ENCODE measurements at regions not wholly inside any gene's neighbourhood (a gene's known extent, or its start where the extent isn't known, plus 50 kb on each side); places are given as distances from the start of the nearest gene placed in this dataset.
"Not testable (repeated sequence)": the region's sequence is repeated elsewhere in the genome, so short reads cannot be mapped to it uniquely, and the experiment has no call there.

DNA sequence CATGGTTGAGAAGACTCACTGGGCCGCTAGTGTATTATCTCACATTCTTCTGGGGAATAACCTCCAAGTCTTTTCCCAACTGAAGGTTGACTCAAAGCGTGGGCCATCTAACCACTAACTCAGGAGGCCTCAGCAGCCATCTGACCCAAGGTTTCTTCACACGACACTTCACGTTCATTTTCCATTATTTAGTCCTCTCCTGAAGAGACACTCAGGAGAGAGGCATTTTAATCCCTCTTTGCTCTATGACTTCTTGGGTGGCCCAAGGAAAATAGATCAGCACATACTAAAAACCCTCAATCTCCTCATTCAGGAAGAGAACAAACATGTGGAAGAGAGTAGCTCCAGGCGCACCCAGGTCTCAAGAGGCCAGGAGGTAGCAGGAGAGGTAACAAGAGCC is 252.8 kb upstream of the FOXF1 start:
- no peak for DNase-seq (ENCODE audit: low read depth in 2 of 2)

DNA sequence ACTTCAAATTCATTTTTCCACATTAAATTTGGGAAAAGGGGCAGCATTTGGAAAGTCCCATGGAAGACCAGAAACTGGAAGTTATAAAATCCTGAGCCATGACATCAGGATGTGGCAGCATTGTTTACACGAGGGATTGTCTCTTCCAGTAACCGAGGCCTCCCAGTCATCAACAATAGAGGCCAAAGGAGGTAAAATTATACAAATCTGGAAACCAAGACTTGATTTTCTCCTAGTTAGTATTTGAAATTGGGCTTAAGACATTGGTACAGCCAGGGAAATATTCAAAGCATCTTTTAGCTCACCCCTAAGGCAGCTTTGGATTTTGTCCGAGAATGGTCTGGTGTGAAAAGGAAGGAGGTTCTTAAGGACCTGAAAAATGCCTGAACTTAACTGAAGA is 251.6 kb upstream of the FOXF1 start:
- no peak for DNase-seq (ENCODE audit: low read depth in 2 of 2)

DNA sequence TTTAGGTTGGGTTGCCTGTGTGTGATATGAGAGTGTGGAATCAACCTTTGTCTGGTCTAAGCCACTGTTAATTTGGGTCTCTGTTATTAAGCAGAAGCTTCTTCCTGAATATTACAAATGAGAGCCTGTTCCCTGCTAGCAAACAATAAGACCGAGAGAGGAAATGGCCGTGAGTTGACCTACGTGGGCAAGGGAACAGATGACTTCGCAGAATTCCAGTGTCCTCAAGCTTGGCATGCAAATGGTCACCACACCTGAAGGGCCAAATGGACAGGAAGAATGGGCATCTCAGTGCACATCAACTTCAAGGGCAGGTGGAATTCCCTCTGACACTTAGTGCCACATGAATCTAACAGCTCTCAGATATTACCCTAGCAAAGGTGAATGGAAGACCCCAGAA is 250.8 kb upstream of the FOXF1 start:
- DNase-seq (ENCODE audit: low read depth in 2 of 2), result no peak

DNA sequence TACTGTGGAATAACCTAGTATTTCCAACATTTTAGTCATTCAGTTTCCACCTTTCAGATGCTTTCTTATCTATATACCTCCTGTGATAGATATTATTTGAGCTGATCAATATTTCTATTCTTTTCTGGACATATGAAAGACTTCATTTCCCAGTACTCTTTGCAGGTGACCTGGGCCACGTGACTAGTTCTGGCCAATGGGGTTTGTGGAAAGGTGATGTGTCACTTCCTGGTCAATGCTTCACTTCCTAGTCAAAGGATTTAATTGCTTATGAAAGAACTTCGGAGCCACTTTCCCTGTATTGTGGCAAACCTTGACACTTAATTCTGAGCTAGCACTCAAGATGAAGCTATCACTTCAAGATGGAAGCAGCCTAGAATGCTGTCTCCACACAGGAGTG is 248.9 kb upstream of the FOXF1 start:
- no peak for DNase-seq (ENCODE audit: low read depth in 2 of 2)

DNA sequence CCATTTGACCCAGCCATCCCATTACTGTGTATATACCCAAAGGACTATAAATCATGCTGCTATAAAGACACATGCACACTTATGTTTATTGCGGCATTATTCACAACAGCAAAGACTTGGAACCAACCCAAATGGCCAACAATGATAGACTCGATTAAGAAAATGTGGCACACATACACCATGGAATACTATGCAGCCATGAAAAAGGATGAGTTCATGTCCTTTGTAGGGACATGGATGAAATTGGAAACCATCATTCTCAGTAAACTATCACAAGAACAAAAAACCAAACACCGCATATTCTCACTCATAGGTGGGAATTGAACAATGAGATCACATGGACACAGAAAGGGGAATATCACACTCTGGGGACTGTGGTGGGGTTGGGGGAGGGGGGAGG is 242.7 kb upstream of the FOXF1 start:
- DNase-seq (ENCODE audit: low read depth in 2 of 2), result not testable (repeated sequence)

DNA sequence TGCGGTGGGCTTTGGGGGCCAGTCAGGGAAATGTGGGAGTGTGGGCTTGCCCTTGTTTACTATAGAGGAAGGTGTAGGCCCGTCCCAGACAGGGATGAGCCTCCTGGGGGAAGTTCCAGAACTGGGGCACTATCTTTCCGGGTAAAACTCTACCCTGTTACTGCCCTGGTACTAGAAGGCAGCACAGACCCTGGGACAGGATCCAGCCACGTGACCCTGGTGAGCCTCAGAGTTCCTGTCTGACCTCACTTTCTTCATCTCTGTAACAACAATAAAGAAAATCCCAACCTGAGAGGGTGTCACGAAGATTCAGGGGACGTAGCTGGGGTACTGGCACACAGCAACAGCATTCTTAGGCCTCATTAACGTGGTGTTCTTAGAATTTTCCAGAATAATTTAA is 239.6 kb upstream of the FOXF1 start:
- DNase-seq (ENCODE audit: low read depth in 2 of 2), result no peak

DNA sequence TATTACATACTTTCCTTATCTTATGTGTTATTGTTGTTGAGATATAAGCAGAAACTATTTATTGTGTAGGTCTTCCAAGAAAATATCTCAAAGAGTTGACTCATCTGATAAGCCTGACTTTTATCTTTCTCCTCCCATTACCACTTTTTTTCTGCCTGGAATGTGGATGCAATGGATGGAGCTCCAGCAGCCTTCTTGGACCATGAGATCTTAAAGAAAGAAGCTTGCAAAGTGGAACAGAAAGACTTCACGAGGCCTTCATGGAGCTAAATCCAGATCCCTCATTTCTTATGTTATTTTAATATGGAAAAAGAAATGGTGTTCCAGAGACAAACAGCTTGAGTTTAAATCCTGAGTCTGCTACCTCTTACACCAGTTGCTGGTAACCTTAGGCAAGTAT is 237.6 kb upstream of the FOXF1 start:
- DNase-seq (ENCODE audit: low read depth in 2 of 2), result no peak

DNA sequence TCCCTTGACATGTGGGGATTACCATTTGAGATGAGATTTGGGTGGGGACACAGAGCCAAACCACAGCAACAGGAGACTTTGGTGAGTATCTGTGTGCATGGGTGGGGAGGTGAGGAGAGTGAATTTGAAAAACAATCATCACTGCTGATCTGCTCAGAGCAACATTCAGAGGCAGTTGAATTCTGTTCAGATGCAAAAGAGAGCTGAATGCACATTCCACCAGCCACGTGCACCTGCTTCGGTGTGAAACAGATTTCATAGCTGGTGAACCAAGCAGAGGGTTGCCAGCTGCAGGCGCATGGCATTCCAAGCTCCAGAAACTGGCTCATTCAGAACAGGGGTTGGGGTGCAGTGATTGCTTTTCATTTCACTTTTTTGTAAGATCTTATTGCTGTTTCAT is 233.1 kb upstream of the FOXF1 start:
- no peak for DNase-seq (ENCODE audit: low read depth in 2 of 2)

DNA sequence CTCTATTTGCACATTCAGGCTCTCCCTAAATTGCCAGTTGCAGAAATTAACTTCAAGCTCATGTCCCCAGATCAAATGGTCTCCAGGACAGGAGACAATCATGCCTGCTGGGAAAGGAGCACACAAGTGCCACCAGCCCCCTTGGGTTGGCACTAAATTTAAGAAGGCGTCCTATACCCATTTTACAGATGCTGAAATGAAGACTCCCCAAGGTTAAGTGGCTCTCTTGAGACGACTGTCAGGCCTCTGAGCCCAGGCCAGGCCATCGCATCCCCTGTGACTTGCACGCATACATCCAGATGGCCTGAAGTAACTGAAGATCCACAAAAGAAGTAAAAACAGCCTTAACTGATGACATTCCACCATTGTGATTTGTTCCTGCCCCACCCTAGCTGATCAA is 232.5 kb upstream of the FOXF1 start:
- not testable (repeated sequence) for DNase-seq (ENCODE audit: low read depth in 2 of 2)

DNA sequence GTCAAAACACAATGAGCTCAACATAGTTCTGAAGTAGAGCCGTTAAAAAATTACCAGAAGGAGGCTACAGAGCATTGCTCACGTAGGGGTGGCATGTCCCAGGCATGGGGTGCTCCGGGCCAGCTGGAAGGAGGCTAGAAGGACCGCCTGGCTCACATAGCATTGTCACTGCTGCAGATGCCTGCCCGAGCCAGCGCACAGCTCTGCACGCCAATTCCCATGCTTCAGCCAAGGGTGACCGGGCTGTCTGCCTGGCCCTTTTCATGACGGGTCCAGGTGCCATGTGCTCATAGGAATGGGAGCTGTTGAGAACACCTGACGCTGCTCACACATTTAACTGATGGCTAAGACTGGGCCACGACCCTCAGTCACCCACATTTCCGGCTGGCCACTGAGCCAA is 228.9 kb upstream of the FOXF1 start:
- DNase-seq (ENCODE audit: low read depth in 2 of 2), result no peak

DNA sequence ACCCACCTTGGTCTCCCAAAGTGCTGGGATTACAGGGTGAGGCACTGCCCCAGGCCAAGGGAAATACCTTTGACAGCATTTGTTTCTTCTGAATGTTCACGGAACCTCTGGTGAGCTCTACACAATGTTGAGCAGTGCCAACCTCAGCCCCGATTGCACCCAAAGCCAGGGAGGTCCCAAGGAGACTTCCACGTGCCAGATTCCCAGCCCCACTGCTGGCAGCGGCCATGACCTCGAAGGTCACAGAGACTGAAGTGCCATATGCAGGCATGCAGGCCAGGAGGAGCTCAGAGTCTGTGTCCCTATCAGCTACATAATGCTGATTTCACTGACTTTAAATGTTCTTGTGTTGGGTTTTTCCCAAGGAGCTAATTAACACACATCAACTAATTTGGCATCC is 226.4 kb upstream of the FOXF1 start:
- no peak for DNase-seq (ENCODE audit: low read depth in 2 of 2)

DNA sequence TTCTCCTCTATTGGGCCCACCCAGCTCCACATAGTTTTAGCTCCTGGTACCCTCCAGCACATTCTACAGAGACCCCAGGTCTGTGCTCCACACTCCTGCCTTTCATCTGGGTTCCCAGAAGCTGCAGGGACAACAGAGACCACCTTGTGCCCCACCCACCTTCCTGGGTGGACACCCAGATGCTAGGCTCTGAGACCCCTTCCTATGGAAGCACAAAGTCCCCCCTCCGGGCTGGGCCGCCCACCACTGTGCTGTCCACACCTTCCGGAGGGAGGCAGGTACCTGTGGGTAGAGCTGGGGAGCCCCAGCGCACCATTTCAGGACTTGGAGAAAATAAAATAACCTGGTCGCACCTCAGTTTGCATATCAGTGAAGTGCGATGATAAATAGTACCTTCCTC is 224.9 kb upstream of the FOXF1 start:
- DNase-seq (ENCODE audit: low read depth in 2 of 2), result no peak

DNA sequence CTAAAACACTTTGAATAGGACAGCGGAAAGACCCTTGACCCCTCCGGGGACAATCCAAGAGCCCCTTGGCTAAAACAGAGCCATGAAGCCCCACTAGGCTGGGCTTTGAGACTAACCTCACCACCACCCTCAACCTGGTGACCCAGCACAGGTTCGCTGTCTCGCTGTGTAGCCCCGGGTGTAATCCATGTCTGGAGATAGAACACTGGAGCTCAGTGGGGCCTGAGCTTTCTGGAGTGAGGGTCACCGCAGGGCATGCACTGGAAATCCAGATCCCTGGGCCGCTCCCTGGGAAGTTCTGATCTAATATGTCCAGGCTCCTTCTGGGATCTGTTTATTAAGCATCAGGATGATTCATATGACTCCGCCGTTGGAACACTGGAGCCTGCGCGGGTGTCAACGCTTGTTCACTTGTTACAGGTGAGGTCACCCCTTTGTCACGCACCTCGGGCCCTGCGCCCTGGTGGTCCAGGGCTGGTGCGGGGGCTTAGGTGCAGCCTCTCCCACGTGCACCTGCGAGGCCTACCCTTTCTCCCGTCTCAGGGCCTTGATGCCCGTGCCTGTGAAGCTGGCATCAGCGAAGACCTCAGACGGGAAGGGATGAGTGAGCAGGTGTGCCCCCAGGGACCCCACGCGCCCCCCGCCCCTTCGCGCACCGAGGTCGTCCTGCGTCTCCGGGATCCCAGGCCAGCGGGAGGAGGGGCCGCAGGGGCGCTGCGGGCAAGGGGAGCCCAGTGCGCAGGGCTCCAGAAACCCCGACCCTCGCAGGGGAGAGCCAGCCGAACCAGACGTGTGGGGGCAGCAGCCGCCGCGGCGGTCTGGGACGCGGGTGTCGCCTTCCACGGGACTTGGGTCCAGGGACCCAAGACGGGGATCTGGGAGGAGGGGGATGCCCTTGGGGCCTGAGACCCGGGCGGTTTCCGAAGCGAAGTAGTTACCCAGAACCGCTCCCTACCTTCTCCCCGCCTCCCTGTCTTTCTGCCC is 224.1 kb upstream of the FOXF1 start:
- DNase-seq (ENCODE audit: low read depth in 2 of 2), result no peak

DNA sequence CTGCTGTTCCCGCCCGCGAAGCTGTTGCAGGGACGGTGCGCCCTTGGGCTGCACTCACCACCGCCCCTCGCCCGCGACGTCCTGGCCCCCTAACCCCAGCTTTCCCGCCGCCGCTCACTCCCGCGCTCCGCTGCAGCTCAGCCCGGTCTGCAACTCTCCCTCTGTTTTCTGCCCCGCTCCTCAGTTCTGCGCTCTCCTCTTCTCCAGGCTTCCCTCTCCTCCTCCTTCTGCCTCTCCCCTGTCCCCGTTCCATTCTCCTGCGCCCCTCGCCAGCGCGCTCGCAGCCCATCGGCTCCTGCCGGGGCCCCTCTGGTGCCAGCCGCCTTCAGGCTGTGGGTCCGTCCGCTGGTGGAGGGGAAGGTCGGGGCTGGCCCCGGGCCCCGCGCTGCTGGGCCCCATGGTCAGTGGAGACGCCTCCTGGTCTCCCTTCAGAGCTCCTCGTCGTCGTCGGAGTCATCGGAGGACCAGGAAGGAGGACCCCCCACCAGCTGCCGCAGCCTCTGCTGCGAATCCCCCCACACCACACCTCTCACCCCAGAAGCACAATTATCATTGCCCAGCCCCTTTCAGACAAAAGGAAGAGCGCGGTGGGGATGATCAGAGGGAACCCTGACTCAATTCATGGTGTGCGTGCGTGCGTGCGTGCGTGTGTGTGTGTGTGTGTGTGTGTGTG is 223.2 kb upstream of the FOXF1 start:
- no peak for DNase-seq (ENCODE audit: low read depth in 2 of 2)

DNA sequence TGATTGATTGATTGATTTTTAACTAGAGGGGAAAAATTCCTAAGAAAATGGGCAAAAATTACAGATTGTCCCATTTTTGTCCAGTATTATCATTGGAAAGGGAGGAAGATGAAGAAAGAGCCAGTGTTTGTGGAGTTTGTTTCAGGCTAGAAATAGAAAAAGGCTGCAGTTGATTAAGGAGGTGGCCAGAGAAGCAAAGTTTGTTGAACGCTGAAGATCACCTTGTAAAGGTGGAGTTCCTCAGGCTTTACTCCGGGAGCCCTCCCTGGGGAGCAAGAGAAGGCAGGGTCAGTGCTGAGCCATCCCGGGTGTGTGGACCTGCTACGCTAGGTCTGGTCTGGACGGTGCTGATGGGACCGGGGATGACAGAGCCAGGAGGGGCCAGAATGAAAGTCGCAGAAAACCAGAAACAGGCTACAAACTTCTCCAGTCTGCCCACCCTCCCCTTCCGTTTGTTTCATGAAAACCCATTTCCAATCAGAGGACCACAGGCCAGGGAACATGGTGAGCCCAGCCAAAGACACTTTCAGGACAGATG is 222.6 kb upstream of the FOXF1 start:
- no peak for DNase-seq (ENCODE audit: low read depth in 2 of 2)

DNA sequence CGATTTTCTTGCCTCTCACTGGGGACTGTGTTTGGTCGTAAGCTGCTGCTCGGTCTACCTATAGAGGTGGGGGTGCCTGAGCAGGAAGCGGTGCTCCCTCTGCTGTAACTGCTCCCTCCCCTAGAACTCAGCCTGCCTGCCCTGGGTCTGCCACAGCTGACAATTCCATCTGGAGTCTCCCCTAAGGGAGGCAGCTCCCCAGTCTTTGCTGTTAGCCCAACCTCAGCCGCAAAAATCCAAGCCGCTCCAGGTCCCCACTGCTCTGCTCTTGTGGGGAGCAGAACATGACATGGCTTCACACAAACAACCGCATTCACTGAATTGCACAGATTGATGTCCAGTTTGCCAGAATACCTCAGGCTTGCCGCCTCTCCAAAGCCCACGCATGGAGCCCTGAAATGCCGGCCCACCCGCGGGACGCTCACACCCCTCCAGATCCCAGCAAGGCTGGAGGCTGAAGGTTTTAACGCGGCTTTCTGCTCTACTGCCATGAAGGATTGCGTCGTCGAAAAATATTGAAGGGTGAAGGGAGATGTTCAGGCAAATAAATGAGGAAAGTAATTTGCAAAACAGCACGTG is 221.5 kb upstream of the FOXF1 start:
- DNase-seq (ENCODE audit: low read depth in 2 of 2), result no peak

DNA sequence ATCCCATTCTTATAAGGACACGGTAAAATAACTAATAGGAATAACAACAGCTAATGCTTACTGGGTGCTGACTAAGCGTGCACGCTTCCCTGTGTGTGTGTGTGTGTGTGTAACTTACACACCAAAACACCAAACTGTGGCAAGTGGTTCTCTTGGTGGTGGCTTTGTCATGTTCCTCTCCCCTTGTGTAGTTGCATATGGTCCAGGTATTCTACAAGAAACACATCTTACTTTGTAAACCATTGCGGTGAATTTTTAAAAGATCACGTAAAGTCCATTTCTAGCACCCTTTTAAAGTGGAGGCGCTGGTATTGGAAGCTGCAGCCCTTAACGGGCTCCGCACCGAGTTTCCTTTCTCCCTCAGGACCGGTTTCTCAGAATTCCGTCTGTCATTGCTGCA is 221.0 kb upstream of the FOXF1 start:
- no peak for DNase-seq (ENCODE audit: low read depth in 2 of 2)

DNA sequence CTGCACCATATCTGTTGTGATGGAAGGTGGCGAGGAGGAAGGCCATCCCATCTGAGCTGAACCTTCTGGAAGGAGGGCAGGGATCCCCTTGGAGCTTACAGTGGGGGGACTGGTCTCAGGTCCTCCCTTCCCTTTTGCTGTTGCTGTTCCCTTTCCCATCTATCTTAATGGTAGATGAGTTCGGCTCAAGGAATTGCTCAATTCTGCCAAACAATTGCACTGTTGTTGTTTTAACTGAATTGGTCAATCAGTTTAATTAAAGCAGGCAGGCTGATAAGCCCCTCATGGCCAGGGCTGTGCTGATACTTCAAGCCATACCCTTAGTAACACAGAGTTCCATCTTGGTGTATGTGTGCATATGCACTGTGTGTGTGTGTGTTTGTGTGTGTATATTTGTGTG is 220.4 kb upstream of the FOXF1 start:
- DNase-seq (ENCODE audit: low read depth in 2 of 2), result no peak

DNA sequence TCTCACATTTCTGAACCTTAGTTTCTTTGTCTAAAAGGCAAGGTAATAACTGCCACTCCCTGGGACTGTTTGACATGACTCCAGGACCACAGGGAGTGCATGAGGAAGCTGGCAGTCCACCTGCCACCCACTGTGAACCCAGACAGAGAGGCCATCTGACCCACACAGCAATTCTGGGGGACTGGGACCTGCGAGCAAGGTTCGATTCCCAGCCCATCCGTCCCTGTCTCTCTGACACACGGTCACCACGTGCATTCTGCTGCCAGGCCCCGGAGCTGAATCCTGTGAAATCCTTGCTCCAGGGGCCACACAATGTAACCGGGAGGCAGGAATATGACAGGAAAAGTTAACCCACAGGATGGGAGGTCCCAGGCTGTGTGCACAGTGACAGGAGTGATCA is 218.8 kb upstream of the FOXF1 start:
- no peak for DNase-seq (ENCODE audit: low read depth in 2 of 2)

DNA sequence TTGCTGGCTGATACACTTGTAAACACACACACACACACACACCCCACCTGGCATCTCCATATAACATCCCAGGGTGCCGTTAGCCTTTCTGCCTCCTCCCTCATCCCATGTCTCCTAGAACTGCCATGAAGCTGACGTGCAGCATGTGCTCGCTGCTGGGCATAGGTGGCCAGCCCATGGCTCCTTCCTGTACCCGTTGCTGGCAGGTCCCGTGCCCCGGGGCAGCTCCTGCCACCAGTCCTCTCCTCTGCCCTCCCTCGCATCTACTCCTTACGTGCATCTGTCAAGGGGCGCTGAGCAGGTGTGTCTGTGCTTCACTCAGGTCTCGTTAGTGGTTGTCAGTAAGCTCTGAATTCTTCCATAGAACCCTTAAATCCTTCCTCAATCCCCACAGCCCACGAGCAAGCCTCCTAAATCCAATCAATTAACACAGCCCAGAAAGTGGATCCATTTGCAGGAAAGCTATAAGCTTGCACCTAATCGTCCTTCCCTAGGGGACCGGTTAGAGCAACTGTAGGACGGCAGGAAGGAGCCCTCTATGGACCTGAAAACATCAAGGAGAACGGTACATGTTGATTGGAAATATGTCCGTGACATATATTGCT is 218.1 kb upstream of the FOXF1 start:
- no peak for DNase-seq (ENCODE audit: low read depth in 2 of 2)

DNA sequence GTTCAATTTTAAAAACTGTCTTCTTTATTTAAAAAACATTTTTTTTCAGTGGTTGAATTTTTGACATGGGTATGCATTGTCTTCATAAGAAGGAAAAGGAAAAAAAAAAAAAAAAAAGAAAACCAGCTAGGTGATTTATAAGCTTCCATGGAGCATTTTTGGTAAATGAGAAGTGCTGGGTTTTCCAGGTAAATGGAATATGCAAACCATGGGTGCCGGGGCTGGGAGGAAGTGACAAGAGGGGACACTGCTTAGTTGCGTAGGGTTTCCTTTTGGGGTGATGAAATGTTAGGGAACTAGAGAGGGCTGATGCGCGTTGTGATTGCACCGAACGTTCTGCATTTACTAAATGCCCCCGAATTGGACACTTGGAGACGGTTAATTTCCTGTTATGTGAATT is 217.4 kb upstream of the FOXF1 start:
- no peak for DNase-seq (ENCODE audit: low read depth in 2 of 2)

DNA sequence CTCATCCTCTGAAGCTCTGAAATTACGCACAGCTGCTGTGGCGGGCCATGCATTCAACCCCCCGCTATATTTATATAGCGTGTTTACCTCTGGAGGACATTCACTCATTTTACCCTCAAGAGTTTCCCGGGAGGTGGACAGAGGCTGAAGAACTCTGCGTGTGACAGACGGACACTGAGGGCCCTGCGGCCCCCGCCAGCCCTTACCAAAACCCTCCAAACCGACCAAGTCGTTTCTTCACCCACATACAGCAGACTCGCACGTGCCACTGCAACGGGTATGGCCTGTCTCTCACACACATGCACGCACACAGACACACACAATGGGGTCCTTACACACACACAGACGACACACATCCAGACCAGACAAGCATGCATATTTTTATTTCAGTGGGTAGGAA is 216.4 kb upstream of the FOXF1 start:
- DNase-seq (ENCODE audit: low read depth in 2 of 2), result no peak

Measured in stimulated activated CD4-positive, alpha-beta T cell treated with anti-CD3 and anti-CD28 coated beads, Interleukin-15, amount 100 ng/mL, for 48 hours (primary cell).